Keratinocyte (primary cell): ENCODE measurements at regions not wholly inside any gene's neighbourhood (a gene's known extent, or its start where the extent isn't known, plus 50 kb on each side); places are given as distances from the start of the nearest gene placed in this dataset.

ENCODE experiments used
- EZH2 ChIP-seq: IDR thresholded peaks from one replicate; pipeline ENCODE4 v1.6.1; 2012; ENCODE audit warnings: inconsistent platforms, mild to moderate bottlenecking, low read length, moderate library complexity
- TF ChIP-seq, protein P1 (sequence below), 3 experiments: IDR thresholded peaks in 1 of 3; conservative IDR thresholded peaks in 1 of 3; optimal IDR thresholded peaks in 1 of 3; 2 replicates in 2 of 3; 3 replicates in 1 of 3; pipeline versions ENCODE3 to v1.5.1; 2011; ENCODE audit warnings: low read length in 3 of 3, mild to moderate bottlenecking in 3 of 3, moderate library complexity in 2 of 3, control low read depth in 1 of 3, inconsistent platforms in 1 of 3; ENCODE audit not compliant: insufficient read depth in 2 of 3; ENCODE audit errors: extremely low read depth in 1 of 3

DNA sequence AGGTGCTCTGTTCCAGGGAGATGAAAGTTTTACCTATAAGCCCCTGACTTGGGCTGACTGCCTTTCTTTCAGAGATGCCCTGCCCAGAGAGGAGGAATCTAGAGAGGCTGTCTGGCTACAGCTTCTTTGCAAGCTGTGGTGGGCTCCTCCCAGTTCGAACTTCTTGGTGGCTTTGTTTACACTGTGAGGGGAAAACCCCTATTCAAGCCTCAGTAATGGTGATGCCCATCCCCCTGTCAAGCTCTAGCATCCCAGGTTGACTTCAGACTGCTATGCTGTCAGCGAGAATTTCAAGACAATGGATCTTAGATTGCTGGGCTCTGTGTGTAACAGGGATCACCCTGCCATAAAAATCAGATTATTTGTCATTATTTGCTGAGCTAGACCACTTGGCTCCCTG is 377.6 kb downstream of the FLRT2 start:
- TF ChIP-seq, protein P1, sequence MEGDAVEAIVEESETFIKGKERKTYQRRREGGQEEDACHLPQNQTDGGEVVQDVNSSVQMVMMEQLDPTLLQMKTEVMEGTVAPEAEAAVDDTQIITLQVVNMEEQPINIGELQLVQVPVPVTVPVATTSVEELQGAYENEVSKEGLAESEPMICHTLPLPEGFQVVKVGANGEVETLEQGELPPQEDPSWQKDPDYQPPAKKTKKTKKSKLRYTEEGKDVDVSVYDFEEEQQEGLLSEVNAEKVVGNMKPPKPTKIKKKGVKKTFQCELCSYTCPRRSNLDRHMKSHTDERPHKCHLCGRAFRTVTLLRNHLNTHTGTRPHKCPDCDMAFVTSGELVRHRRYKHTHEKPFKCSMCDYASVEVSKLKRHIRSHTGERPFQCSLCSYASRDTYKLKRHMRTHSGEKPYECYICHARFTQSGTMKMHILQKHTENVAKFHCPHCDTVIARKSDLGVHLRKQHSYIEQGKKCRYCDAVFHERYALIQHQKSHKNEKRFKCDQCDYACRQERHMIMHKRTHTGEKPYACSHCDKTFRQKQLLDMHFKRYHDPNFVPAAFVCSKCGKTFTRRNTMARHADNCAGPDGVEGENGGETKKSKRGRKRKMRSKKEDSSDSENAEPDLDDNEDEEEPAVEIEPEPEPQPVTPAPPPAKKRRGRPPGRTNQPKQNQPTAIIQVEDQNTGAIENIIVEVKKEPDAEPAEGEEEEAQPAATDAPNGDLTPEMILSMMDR (optimal IDR thresholded peaks at IDR 0.05 in 1 of 3, IDR thresholded peaks at IDR 0.05 in 1 of 3, conservative IDR thresholded peaks at IDR 0.05 in 1 of 3; ENCODE audit: extremely low read depth in 1 of 3, insufficient read depth in 2 of 3, low read length in 3 of 3) = no peak
- no peak for TF ChIP-seq EZH2
